Right lobe of liver (tissue), 6 donors: ENCODE measurements at regions not wholly inside any gene's neighbourhood (a gene's known extent, or its start where the extent isn't known, plus 50 kb on each side); places are given as distances from the start of the nearest gene placed in this dataset.

ENCODE experiments used
- ATAC-seq, 4 donors: fragments of 200-7000 bp; cut with Tn5 transposase; one replicate each; pipeline ENCODE4 v1.9.1; 2020; ENCODE audit warnings: mild to moderate bottlenecking in 4 of 4, moderate library complexity in 4 of 4
- DNase-seq, 3 donors: peaks; one replicate each; pipeline ENCODE4 v3.0.0-alpha.2; 2020
- H3K27ac ChIP-seq, 3 donors: fragments of 200-600 bp; one replicate each; pipeline ENCODE4 v1.8.0; 2022
- H3K27me3 ChIP-seq, 2 donors: fragments of 200-600 bp; one replicate each; pipeline ENCODE4 v1.8.0; 2022
- H3K36me3 ChIP-seq, 4 donors: fragments of 200-600 bp; sonication (generic) in 1 of 4; one replicate each; pipeline versions ENCODE4 v1.5.1 to v1.8.0; 2017 to 2022; ENCODE audit warnings: control low read depth in 1 of 4
- H3K4me1 ChIP-seq, 4 donors: fragments of 200-600 bp; sonication (generic) in 1 of 4; one replicate each; pipeline versions ENCODE4 v1.5.1 to v1.8.0; 2017 to 2022; ENCODE audit warnings: control low read depth in 1 of 4
- H3K4me3 ChIP-seq, 3 donors: fragments of 200-600 bp; one replicate each; pipeline ENCODE4 v1.8.0; 2022
- H3K9me3 ChIP-seq, 4 donors: fragments of 200-600 bp; sonication (generic) in 1 of 4; one replicate each; pipeline versions ENCODE4 v1.5.1 to v1.8.0; 2017 to 2022; ENCODE audit warnings: control low read depth in 1 of 4
- CTCF ChIP-seq, 4 donors: fragments of 200-600 bp in 3 of 4; fragments of 450-650 bp in 1 of 4; IDR thresholded peaks; one replicate each; pipeline versions ENCODE4 v1.5.1 to v1.8.0; 2016 to 2022; ENCODE audit warnings: antibody characterized with exemption in 4 of 4, mild to moderate bottlenecking in 2 of 4
- POLR2A ChIP-seq: fragments of 450-650 bp; IDR thresholded peaks from one replicate; pipeline ENCODE4 v1.6.1; 2017; ENCODE audit warnings: antibody characterized with exemption, mild to moderate bottlenecking
- WGBS: methylation state at CpG from one replicate; pipeline ENCODE4 v1.1.6; 2018; ENCODE audit warnings: low coverage, low lambda C conversion rate; ENCODE audit not compliant: insufficient coverage; ENCODE audit errors: missing lambda C conversion rate; 5-methylcytosine and 5-hydroxymethylcytosine counted together
- intact Hi-C, 2 donors: fragments of 100-400 bp; cut with DNase I; formaldehyde crosslinking; loops; one replicate each; pipeline versions ENCODE4 v1.11.2 to v1.14.1; 2022
- donor health status: DM: no; HTN: yes; CAD: no.
- donor health status: DM: no; HTN: no; CAD: no.
- donor health status: DM: no; HTN: no; CAD: no.
- donor health status: DM: no; HTN: yes; CAD: no.
- donor health status: DM: no; HTN: yes; CAD: no.

GRCh38 chr20:59406446-59406845, 106.0 kb downstream of the EDN3 start:
- Histone ChIP-seq H3K9me3 (no peaks in the 10 kb centered on the region), H3K36me3 (no peaks in the 10 kb centered on the region), H3K27me3 (peaks cover 0 to 15% of the 10 kb centered on the region in 2 donors), H3K27ac (no peak overlapping the region), H3K4me1 (peaks cover 0 to 7% (median 0%) of the 10 kb centered on the region in 4 donors), H3K4me3 (no peak overlapping the region)
- DNase-seq (no peak), ATAC-seq (no peak)
- WGBS, result 57% methylated on average over 1 of the region's 4 CpGs
- intact Hi-C loops, result no loop called here
- TF ChIP-seq POLR2A (no peak), CTCF (IDR thresholded peaks at IDR 0.05) (no peak)

- Histone ChIP-seq H3K36me3 (no peaks in the 10 kb centered on the region), H3K27me3 (no peaks in the 10 kb centered on the region), H3K4me1 (no peaks in the 10 kb centered on the region), H3K4me3 (no peak overlapping the region), H3K27ac (no peak overlapping the region), H3K9me3 (no peaks in the 10 kb centered on the region)
- TF ChIP-seq POLR2A, result no peak
- TF ChIP-seq CTCF (IDR thresholded peaks at IDR 0.05), result no peak
- intact Hi-C loops, result no loop called here
- DNase-seq (no peak), ATAC-seq (no peak)
- WGBS, result 54% methylated on average over 6 of the region's 17 CpGs
These were observed 110.8 kb downstream of the EDN3 start for GRCh38 chr20:59411170-59411569.

GRCh38 chr20:59411589-59411988, 111.2 kb downstream of the EDN3 start:
- Histone ChIP-seq H3K27me3 (no peaks in the 10 kb centered on the region), H3K9me3 (no peaks in the 10 kb centered on the region)

GRCh38 chr20:59412181-59412580, 111.8 kb downstream of the EDN3 start:
- no peaks in the 10 kb centered on the region for H3K36me3 ChIP-seq
- no peak for DNase-seq
- H3K4me1 ChIP-seq, result no peaks in the 10 kb centered on the region
- no peak overlapping the region for H3K27ac ChIP-seq
- H3K27me3 ChIP-seq, result no peaks in the 10 kb centered on the region
- H3K4me3 ChIP-seq, result no peak overlapping the region
- H3K9me3 ChIP-seq, result no peaks in the 10 kb centered on the region
- TF ChIP-seq POLR2A (no peak), CTCF (IDR thresholded peaks at IDR 0.05) (no peak)
- ATAC-seq, result no peak
- WGBS, result 41% methylated on average over 5 of the region's 6 CpGs
- intact Hi-C loops, result no loop called here

More at GRCh38 chr20:59411589-59411988, 111.2 kb downstream of the EDN3 start:
- no peak overlapping the region for H3K27ac ChIP-seq
- H3K4me3 ChIP-seq, result no peak overlapping the region
- intact Hi-C loops, result no loop called here
- no peaks in the 10 kb centered on the region for H3K4me1 ChIP-seq
- 55% methylated on average over 4 of the region's 7 CpGs for WGBS
- TF ChIP-seq CTCF (IDR thresholded peaks at IDR 0.05) (no peak), POLR2A (no peak)
- ATAC-seq, result no peak
- H3K36me3 ChIP-seq, result no peaks in the 10 kb centered on the region
- no peak for DNase-seq

- TF ChIP-seq CTCF (IDR thresholded peaks at IDR 0.05) (no peak), POLR2A (no peak)
- intact Hi-C loops, result no loop called here
- no peak for DNase-seq
- Histone ChIP-seq H3K27me3 (no peaks in the 10 kb centered on the region), H3K9me3 (no peaks in the 10 kb centered on the region), H3K4me1 (no peaks in the 10 kb centered on the region), H3K4me3 (no peak overlapping the region), H3K36me3 (no peaks in the 10 kb centered on the region), H3K27ac (no peak overlapping the region)
- WGBS, result 53% methylated on average over 5 of the region's 6 CpGs
- no peak for ATAC-seq
These were observed 112.5 kb downstream of the EDN3 start for GRCh38 chr20:59412875-59413284.
